ENCODE measurements at regions not wholly inside any gene's neighbourhood (a gene's known extent, or its start where the extent isn't known, plus 50 kb on each side); places are given as distances from the start of the nearest gene placed in this dataset.

- Histone ChIP-seq H3K9ac (ENCODE audit: low read length) (no peak overlapping the region), H2AFZ (ENCODE audit: low read length) (no peak overlapping the region), H3K4me2 (ENCODE audit: low read length) (no peak overlapping the region), H4K20me1 (ENCODE audit: low read length) (no peaks in the 10 kb centered on the region), H3F3A (ENCODE audit: low read length, unreplicated experiment) (no peaks in the 10 kb centered on the region), H3K4me1 (ENCODE audit: insufficient read depth, low read length) (no peaks in the 10 kb centered on the region), H3K36me3 (ENCODE audit: low read depth, low read length) (no peaks in the 10 kb centered on the region), H3K9me3 (ENCODE audit: low read length) (no peaks in the 10 kb centered on the region), H3K27ac (ENCODE audit: low read length) (no peak overlapping the region), H3K9me2 (replicated peaks; ENCODE audit: low read length) (no peaks in the 10 kb centered on the region), H3K4me3 (ENCODE audit: low read length) (no peak overlapping the region), H3K27me3 (ENCODE audit: low read length) (peaks cover 54% of the 10 kb centered on the region), H3K79me2 (ENCODE audit: low read length) (no peaks in the 10 kb centered on the region)
- BruUV-seq (replicated peaks): no TSS peak
- no peak for DNase-seq
- intact Hi-C loops (cut with micrococcal nuclease): no loop called here
- no peak for ATAC-seq
- POLR2A ChIA-PET (ENCODE audit: unreplicated experiment): no interaction called here
- CTCF ChIA-PET: no interaction called here
- no peak for TF ChIP-seq CTCF (conservative IDR thresholded peaks at IDR 0.05; ENCODE audit: low read depth, low read length)
- no peak for TF ChIP-seq EZH2 (IDR thresholded peaks at IDR 0.05; ENCODE audit: low read length, unreplicated experiment)
- no peak for TF ChIP-seq EZH2phosphoT487 (IDR thresholded peaks at IDR 0.05; ENCODE audit: borderline replicate concordance, low read length)
Observed at GRCh38 chr14:45698462-45699134, 445.6 kb upstream of the MIS18BP1 start.

GRCh38 chr14:45686771-45687170, 433.8 kb upstream of the MIS18BP1 start:
- Histone ChIP-seq H3K27me3 (ENCODE audit: low read length) (peaks cover 8% of the 10 kb centered on the region; the same call in 1 of the 2 replicates), H4K20me1 (ENCODE audit: low read length) (no peaks in the 10 kb centered on the region), H2AFZ (ENCODE audit: low read length) (no peak overlapping the region), H3K9ac (ENCODE audit: low read length) (no peak overlapping the region), H3K4me1 (ENCODE audit: insufficient read depth, low read length) (peaks cover 8% of the 10 kb centered on the region), H3K4me3 (ENCODE audit: low read length) (no peak overlapping the region), H3K27ac (ENCODE audit: low read length) (no peak overlapping the region), H3K79me2 (ENCODE audit: low read length) (no peaks in the 10 kb centered on the region), H3K9me2 (replicated peaks; ENCODE audit: low read length) (no peaks in the 10 kb centered on the region), H3F3A (ENCODE audit: low read length, unreplicated experiment) (no peaks in the 10 kb centered on the region), H3K9me3 (ENCODE audit: low read length) (peaks cover 6% of the 10 kb centered on the region; the same call in 1 of the 2 replicates), H3K4me2 (ENCODE audit: low read length) (no peak overlapping the region), H3K36me3 (ENCODE audit: low read depth, low read length) (no peaks in the 10 kb centered on the region)
- POLR2A ChIA-PET (ENCODE audit: unreplicated experiment): no interaction called here
- DNase-seq: no peak
- CTCF ChIA-PET: no interaction called here
- no TSS peak for BruUV-seq (replicated peaks)
- no peak for TF ChIP-seq CTCF (conservative IDR thresholded peaks at IDR 0.05; ENCODE audit: low read depth, low read length)
- no peak for TF ChIP-seq EZH2 (IDR thresholded peaks at IDR 0.05; ENCODE audit: low read length, unreplicated experiment)
- no peak for TF ChIP-seq EZH2phosphoT487 (IDR thresholded peaks at IDR 0.05; ENCODE audit: borderline replicate concordance, low read length)
- intact Hi-C loops (cut with micrococcal nuclease): no loop called here
- ATAC-seq: no peak

- peak; percentile 10 for ATAC-seq
- H3K27ac ChIP-seq (ENCODE audit: low read length): peak overlapping the region; percentile 40
Observed at GRCh38 chr14:45680531-45680930, 427.5 kb upstream of the MIS18BP1 start.

More at GRCh38 chr14:45680531-45680930, 427.5 kb upstream of the MIS18BP1 start:
- no peaks in the 10 kb centered on the region for H3K36me3 ChIP-seq (ENCODE audit: low read depth, low read length)
- POLR2A ChIA-PET (ENCODE audit: unreplicated experiment): no interaction called here
- H3K4me2 ChIP-seq (ENCODE audit: low read length): peak overlapping the region; percentile 76
- H3K9ac ChIP-seq (ENCODE audit: low read length): no peak overlapping the region
- H3K79me2 ChIP-seq (ENCODE audit: low read length): no peaks in the 10 kb centered on the region
- H4K20me1 ChIP-seq (ENCODE audit: low read length): no peaks in the 10 kb centered on the region
- CTCF ChIA-PET: no interaction called here
- no TSS peak for BruUV-seq (replicated peaks)
- H3F3A ChIP-seq (ENCODE audit: low read length, unreplicated experiment): peaks cover 5% of the 10 kb centered on the region
- no peaks in the 10 kb centered on the region for H3K27me3 ChIP-seq (ENCODE audit: low read length)
- peaks cover 37% of the 10 kb centered on the region for H3K4me1 ChIP-seq (ENCODE audit: insufficient read depth, low read length)
- H3K4me3 ChIP-seq (ENCODE audit: low read length): peak overlapping the region; percentile 17
- H2AFZ ChIP-seq (ENCODE audit: low read length): 0 out of 2 replicates have a peak overlapping the region, but pooled peaks have one; percentile 10
- no peaks in the 10 kb centered on the region for H3K9me2 ChIP-seq (replicated peaks; ENCODE audit: low read length)
- H3K9me3 ChIP-seq (ENCODE audit: low read length): peaks cover 6% of the 10 kb centered on the region; the same call in 1 of the 2 replicates
- intact Hi-C loops (cut with micrococcal nuclease): loop anchor here (1.0 to 5.0 kb wide), 3 partner anchors 26 to 388 kb away; no protein-coding TSS in a partner anchor
- TF ChIP-seq EZH2 (IDR thresholded peaks at IDR 0.05; ENCODE audit: low read length, unreplicated experiment) (no peak), CTCF (conservative IDR thresholded peaks at IDR 0.05; ENCODE audit: low read depth, low read length) (no peak), EZH2phosphoT487 (IDR thresholded peaks at IDR 0.05; ENCODE audit: borderline replicate concordance, low read length) (no peak)
- DNase-seq: peak; percentile 11
